BJ (cell line): ENCODE measurements at regions not wholly inside any gene's neighbourhood (a gene's known extent, or its start where the extent isn't known, plus 50 kb on each side); places are given as distances from the start of the nearest gene placed in this dataset.

Experiments
- CTCF ChIA-PET: fragments of 350-600 bp; formaldehyde crosslinking; extraction: SDS; loops from one replicate; lab custom pipeline; 2021; ENCODE audit warnings: antibody characterized with exemption, inconsistent platforms; lab: Yijun Ruan, JAX
- POLR2A ChIA-PET: fragments of 300-600 bp; sonication (Branson Sonifier 250); formaldehyde crosslinking; extraction: SDS; loops from one replicate; lab custom pipeline; 2021; ENCODE audit warnings: antibody characterized with exemption; lab: Charles Lee
- DNase-seq: peaks from one replicate; pipeline ENCODE4 v3.0.0-alpha.2; 2011; ENCODE audit warnings: low read depth
- H3K27me3 ChIP-seq: 2 replicates; pipeline ENCODE4 v1.6.0; 2011; ENCODE audit warnings: low read length; ENCODE audit not compliant: control insufficient read depth, insufficient read depth
- H3K36me3 ChIP-seq: 2 replicates; pipeline ENCODE4 v1.5.1; 2011; ENCODE audit warnings: low read length; ENCODE audit not compliant: control insufficient read depth, insufficient read depth
- H3K4me3 ChIP-seq: 2 replicates; pipeline ENCODE4 v1.5.1; 2011; ENCODE audit warnings: low read depth, mild to moderate bottlenecking, control low read depth, low read length
- CTCF ChIP-seq: IDR thresholded peaks from 2 replicates; pipeline ENCODE4 v1.5.1; 2011; ENCODE audit warnings: low read depth, mild to moderate bottlenecking, control low read depth, inconsistent platforms, low read length, moderate library complexity; ENCODE audit not compliant: insufficient read depth

DNA sequence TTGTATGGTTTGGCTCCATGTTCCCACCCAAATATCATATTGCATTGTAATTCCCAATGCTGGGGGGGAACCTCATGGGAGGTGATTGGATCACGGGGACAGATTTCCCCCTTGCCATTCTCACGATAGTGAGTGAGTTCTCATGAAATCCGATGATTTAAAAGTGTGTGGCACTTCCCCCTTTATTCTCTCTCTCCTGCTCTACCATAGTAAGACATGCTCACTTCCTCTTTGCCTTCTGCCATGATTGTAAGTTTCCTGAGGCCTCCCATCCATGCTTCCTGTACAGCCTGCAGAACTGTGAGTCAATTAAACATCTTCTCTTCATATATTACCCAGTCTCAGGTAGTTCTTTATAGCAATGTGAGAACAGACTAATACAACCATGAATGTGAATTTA is 211.6 kb upstream of the NR5A2 start:
- POLR2A ChIA-PET = no interaction called here
- TF ChIP-seq CTCF = no peak
- Histone ChIP-seq H3K4me3 (no peak overlapping the region), H3K36me3 (no peaks in the 10 kb centered on the region), H3K27me3 (no peaks in the 10 kb centered on the region)
- CTCF ChIA-PET = no interaction called here
- no peak for DNase-seq

DNA sequence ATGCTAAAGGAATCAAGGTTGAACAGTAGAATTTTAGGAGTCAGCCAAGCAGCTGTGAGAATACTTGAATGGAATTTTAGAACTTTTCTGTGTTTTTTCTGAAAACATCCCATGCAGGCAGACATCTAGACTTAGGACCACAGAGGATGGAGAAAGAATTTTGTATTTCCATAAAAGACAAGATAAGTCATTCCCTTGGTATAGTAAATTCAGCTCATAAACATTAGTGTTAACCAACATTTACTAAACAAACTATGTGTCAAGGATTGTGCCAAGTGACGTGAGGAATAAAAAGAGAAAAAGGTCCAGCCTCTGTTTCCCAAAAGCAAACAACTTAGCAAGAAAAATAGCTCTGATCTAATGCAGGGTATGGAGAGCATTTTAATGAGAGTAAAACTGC is 210.2 kb upstream of the NR5A2 start:
- CTCF ChIA-PET = no interaction called here
- DNase-seq = no peak
- POLR2A ChIA-PET = no interaction called here
- H3K27me3 ChIP-seq = no peaks in the 10 kb centered on the region
- no peak overlapping the region for H3K4me3 ChIP-seq
- no peak for TF ChIP-seq CTCF
- no peaks in the 10 kb centered on the region for H3K36me3 ChIP-seq

DNA sequence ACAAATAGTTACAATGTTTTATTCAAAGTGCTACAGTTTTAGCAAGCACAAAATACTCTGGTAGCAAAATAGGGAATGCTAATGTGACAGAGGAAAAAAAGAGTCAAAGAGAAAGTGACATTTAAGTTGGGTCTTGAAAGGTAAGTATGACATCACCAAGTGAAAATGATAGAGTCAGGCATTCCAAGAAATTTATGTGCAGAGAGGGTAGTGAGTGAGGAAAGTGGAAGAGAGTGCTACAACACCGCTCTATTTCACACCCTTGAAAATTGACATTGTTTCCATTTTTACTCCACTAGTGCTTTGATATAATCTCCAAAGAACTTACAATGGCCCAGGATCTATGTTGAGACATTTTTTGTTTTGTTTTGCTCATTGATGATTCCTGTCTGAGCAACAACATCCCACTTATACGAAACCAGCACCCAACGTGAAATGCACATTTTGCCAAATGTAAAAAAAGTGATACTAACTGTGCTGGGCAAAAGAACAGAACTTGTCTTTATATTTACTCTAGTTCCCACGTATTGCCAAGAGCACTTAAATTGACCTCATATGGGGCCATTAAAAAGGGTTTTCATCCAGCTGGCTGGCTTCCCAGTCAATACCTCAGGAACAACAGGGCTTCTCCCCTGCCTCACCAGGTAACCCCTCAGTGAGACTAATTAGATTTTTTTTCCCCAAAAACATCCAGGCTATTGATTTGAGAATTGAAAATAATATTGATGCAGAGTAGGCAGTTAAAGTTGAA is 206.3 kb upstream of the NR5A2 start:
- TF ChIP-seq CTCF = no peak
- no peak overlapping the region for H3K4me3 ChIP-seq
- no peak for DNase-seq
- CTCF ChIA-PET = no interaction called here
- no peaks in the 10 kb centered on the region for H3K27me3 ChIP-seq
- H3K36me3 ChIP-seq = no peaks in the 10 kb centered on the region
- POLR2A ChIA-PET = no interaction called here

GRCh38 chr1:199832451-199832850 is 195.1 kb upstream of the NR5A2 start:
- H3K27me3 ChIP-seq = no peaks in the 10 kb centered on the region; the same call in 1 of the 2 replicates
- no peak for TF ChIP-seq CTCF
- ChIA-PET CTCF (interaction anchor here (0.6 kb wide), 1 partner anchor 221 kb away, joined by 3 read pairs; no protein-coding TSS in a partner anchor), POLR2A (no interaction called here)
- no peaks in the 10 kb centered on the region for H3K36me3 ChIP-seq
- H3K4me3 ChIP-seq = no peak overlapping the region
- DNase-seq = no peak

GRCh38 chr1:199834711-199835110 is 192.8 kb upstream of the NR5A2 start:
- H3K27me3 ChIP-seq = no peaks in the 10 kb centered on the region; the same call in 1 of the 2 replicates
- no peak for DNase-seq
- no peaks in the 10 kb centered on the region for H3K36me3 ChIP-seq
- ChIA-PET POLR2A (no interaction called here), CTCF (no interaction called here)
- TF ChIP-seq CTCF = no peak
- H3K4me3 ChIP-seq = no peak overlapping the region
